ENCODE measurements at regions not wholly inside any gene's neighbourhood (a gene's known extent, or its start where the extent isn't known, plus 50 kb on each side); places are given as distances from the start of the nearest gene placed in this dataset.

DNA sequence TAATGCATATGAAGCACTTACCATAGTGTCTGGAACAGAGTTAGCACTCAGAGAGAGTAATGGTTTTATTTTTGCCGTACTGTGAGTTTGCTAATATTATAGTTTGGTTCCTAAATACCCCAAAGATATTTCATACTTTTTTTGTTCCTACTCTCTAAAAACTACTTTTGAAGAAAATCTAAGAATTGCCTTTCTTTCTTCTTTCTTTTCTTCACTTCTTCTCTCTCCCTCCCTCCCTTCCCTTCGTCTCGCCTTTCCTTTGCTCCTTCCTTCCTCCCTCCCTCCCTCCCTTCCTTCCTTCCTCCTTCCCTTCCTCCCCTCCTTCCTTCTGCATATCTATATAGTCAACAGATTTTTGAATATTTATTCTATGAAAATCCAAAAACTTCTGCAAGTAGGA is 351.7 kb upstream of the RSPO3 start:
- TF ChIP-seq POLR2AphosphoS5 (IDR thresholded peaks at IDR 0.05; ENCODE audit: low read depth, low read length) (no peak), TAF1 (IDR thresholded peaks at IDR 0.05; ENCODE audit: borderline replicate concordance, low read depth, low read length) (no peak), POLR2A (IDR thresholded peaks at IDR 0.05; ENCODE audit: low read depth, low read length) (no peak)
- FAIRE-seq (no peak), DNase-seq (ENCODE audit: insufficient read length) (no peak)

DNA sequence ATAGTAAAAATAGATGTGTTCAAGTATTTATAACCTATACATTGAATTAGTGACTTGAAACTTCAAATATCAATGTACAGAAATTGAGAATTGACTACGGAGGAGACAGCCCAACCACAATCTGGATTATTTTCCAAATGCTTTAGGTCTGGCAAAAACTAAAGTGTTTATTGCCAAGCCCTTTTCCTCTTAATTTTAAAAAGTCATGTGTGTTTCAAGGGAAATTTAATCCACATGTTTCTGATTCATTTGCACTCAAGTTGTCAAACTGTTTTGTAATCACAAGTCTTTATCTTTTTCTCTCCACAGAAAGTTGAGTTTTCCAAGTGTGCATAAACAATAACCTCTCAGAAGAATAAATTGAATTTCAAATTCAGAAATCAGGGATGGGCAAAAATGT is 350.8 kb upstream of the RSPO3 start:
- TF ChIP-seq POLR2AphosphoS5 (IDR thresholded peaks at IDR 0.05; ENCODE audit: low read depth, low read length) (no peak), POLR2A (IDR thresholded peaks at IDR 0.05; ENCODE audit: low read depth, low read length) (no peak), TAF1 (IDR thresholded peaks at IDR 0.05; ENCODE audit: borderline replicate concordance, low read depth, low read length) (no peak)
- no peak for DNase-seq (ENCODE audit: insufficient read length)
- no peak for FAIRE-seq

DNA sequence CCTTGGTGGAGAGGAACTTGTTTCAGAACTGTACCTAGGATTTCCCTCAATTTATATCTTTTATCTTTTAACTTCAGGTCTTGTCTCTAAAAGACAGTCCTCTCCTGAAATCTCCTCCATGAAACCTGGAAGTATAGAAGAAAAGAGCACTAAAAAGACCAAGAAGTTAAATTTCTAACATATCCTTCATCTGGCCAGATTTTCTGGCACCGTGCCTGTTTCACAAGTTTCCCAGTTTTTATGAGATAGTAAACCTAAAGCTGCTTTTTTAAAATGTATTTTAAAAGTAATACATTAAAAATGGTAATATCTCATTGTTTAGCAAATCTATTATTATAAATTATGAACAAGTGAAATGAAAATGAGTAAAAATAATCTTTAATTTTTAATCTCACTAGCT is 348.3 kb upstream of the RSPO3 start:
- TF ChIP-seq POLR2AphosphoS5 (IDR thresholded peaks at IDR 0.05; ENCODE audit: low read depth, low read length) = no peak
- FAIRE-seq (no peak), DNase-seq (ENCODE audit: insufficient read length) (no peak)

DNA sequence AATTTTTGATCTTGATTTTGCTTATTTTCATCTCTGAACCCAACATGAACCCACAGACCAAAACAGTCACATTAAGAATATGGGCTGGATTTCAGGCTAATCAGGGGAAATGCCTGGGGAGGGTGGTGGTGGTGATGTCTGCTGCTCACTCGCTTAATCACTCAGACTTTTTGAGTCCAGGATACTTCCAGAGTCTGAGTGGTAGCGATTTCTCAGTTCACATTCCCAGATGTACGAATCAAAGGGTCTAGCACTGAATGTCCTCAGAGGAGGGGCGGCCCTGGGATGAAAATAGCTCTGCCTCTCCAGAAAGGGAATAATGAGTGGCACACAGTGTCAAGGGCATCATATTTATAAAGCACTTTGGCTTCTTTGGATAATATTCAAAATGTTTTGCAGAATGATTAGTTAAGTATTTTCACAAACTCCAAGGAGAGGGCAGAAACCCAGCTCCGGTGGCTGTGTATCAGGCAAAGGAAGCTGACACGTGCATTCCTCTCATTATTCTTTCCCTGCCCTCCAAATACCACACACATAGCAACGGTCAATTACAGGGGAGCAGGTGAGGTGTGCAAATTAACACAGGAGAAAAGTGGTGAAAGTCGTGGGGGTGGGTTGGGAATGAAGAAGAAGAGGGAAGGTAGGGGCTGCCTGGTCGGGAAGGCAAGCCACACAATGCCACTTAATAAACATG is 345.2 kb upstream of the RSPO3 start:
- FAIRE-seq = no peak
- no peak for TF ChIP-seq POLR2A (IDR thresholded peaks at IDR 0.05; ENCODE audit: low read depth, low read length)
- TF ChIP-seq POLR2AphosphoS5 (IDR thresholded peaks at IDR 0.05; ENCODE audit: low read depth, low read length) = no peak
- no peak for TF ChIP-seq TAF1 (IDR thresholded peaks at IDR 0.05; ENCODE audit: borderline replicate concordance, low read depth, low read length)
- DNase-seq (ENCODE audit: insufficient read length) = no peak

DNA sequence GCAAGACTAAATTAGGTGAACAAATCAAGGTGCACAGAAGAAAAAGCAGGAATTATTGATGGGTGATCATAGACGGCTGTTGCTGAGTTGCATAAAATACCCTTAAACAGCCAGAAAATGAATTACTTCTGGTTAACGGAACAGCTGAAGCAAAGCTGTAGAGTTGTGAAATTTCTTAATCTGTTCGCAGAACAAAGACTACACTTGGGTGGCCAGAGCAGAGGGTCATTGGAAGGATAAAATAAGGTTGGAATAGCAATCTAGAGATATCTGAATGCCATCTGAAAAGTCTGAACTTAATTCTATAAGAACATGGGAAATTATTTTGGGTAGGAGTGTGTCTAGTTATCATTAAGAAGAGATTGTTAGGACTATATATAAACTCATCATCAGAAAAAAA is 339.1 kb upstream of the RSPO3 start:
- DNase-seq (ENCODE audit: insufficient read length) = no peak
- no peak for FAIRE-seq

DNA sequence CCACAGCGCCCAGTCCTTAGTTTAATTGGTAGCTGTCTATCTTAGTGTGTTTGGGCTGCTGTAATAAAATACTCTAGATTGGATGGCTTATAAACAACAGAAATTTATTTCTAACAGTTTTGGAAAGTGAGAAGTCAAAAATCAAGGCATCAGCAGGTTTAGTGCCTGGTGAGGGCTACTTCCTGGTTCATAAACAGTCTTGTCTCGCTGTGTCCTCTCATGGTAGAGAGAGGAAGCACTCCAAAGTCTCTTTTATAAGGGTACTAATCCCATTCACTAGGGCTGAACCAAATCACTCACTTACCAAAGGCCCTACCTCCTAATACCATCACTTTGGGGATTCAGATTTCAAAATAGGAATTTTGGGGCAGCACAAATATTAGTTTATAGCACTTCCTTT is 336.9 kb upstream of the RSPO3 start:
- no peak for TF ChIP-seq POLR2AphosphoS5 (IDR thresholded peaks at IDR 0.05; ENCODE audit: low read depth, low read length)
- TF ChIP-seq POLR2A (IDR thresholded peaks at IDR 0.05; ENCODE audit: low read depth, low read length) = no peak
- no peak for TF ChIP-seq TAF1 (IDR thresholded peaks at IDR 0.05; ENCODE audit: borderline replicate concordance, low read depth, low read length)
- DNase-seq (ENCODE audit: insufficient read length) (no peak), FAIRE-seq (no peak)

More for the DNA sequence above, 339.1 kb upstream of the RSPO3 start:
- TF ChIP-seq POLR2A (IDR thresholded peaks at IDR 0.05; ENCODE audit: low read depth, low read length) (no peak), POLR2AphosphoS5 (IDR thresholded peaks at IDR 0.05; ENCODE audit: low read depth, low read length) (no peak), TAF1 (IDR thresholded peaks at IDR 0.05; ENCODE audit: borderline replicate concordance, low read depth, low read length) (no peak)

DNA sequence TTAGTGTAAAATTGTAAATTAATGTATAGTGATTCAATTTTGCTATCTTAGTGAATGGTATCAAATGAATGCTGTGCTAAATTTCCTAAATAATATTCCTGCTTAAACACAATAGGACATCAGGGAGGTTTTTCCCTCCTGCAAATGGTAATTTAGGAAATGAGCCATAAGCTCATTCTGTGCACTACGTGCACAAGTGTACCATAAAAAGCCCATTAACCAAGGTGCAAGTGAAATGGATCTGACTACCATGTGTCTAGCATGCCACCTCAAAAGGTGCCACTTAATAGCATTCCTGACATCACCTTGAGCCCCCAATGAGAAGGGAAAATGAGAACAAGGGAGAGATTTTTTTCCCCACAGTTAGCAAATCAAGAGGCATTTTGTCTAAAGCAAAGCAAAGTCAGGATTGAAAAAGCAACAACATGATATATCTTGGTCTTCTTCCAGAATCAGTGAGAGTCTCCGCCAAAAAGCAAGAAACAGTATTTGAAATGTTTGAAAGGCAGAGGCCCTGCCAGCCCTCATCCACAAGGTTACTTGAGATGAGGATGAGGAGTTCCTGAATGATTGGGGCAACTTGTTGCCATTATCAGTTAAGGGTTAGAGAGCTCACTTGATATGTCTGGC is 334.2 kb upstream of the RSPO3 start:
- no peak for DNase-seq (ENCODE audit: insufficient read length)

DNA sequence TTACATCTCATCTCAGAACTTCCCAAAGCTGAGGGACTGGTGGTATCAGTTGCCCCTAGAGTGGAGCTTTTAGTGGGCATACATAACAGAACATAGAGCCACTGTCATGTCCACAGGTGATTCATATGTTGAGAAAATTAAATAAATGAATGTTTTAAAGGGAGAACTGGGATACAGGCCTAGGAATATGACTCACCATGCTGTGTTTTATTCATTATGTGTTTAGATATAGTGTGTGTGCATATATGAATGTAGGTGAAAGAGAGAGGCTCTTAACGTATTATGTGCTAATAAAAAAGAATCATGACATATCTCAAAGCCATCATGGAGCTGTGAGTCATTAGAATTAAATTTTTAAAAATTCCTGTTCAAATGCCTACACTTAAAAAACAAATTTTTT is 332.2 kb upstream of the RSPO3 start:
- TF ChIP-seq POLR2AphosphoS5 (IDR thresholded peaks at IDR 0.05; ENCODE audit: low read depth, low read length) (no peak), TAF1 (IDR thresholded peaks at IDR 0.05; ENCODE audit: borderline replicate concordance, low read depth, low read length) (no peak), POLR2A (IDR thresholded peaks at IDR 0.05; ENCODE audit: low read depth, low read length) (no peak)
- FAIRE-seq (no peak), DNase-seq (ENCODE audit: insufficient read length) (no peak)

More for the DNA sequence above, 334.2 kb upstream of the RSPO3 start:
- TF ChIP-seq POLR2AphosphoS5 (IDR thresholded peaks at IDR 0.05; ENCODE audit: low read depth, low read length) (no peak), POLR2A (IDR thresholded peaks at IDR 0.05; ENCODE audit: low read depth, low read length) (no peak)
- FAIRE-seq = no peak

DNA sequence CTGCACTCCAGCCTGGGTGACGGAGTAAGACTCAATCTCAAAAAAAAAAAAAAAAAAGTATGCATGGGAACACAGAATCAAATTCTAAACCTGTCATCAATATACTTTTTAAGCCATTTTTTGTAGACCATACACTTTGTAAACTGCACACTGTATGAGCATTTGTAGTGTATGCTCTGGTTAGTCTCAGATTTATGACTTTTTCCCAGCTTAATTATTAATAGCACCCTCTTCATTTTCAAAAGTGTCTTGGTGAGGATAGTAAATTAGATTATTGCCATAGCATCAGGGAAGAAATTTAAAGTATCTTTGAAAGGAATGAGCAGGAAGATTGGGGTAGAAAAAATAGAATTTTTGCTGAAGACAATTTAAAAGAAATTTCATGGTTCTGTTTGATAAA is 330.8 kb upstream of the RSPO3 start:
- TF ChIP-seq POLR2A (IDR thresholded peaks at IDR 0.05; ENCODE audit: low read depth, low read length) (no peak), POLR2AphosphoS5 (IDR thresholded peaks at IDR 0.05; ENCODE audit: low read depth, low read length) (no peak), TAF1 (IDR thresholded peaks at IDR 0.05; ENCODE audit: borderline replicate concordance, low read depth, low read length) (no peak)
- no peak for FAIRE-seq
- DNase-seq (ENCODE audit: insufficient read length) = no peak

DNA sequence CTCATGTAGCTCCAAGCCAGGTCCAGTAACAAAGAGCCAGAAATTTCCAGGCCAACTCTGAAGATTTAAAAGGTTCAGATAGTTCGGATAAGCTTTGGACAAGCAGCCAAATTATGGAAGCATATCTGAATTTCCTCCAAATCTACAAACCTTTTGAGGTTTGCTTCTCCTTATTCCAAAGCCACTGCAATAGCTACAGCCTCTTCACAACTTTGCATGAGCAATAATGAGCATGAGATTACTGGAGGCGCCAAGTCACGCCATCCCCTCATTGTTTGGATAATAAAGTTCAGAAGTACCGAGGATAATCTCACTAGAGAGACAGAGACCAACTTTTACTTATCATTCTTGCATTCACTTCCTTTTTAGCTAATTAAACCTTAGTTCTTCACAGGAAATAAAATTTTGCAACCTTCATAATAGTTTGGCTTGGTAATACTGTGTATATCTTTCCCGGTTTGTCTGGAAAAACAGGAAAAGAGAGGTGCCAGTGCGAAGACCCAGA is 329.6 kb upstream of the RSPO3 start:
- FAIRE-seq = no peak
- no peak for DNase-seq (ENCODE audit: insufficient read length)
- no peak for TF ChIP-seq TAF1 (IDR thresholded peaks at IDR 0.05; ENCODE audit: borderline replicate concordance, low read depth, low read length)
- TF ChIP-seq POLR2AphosphoS5 (IDR thresholded peaks at IDR 0.05; ENCODE audit: low read depth, low read length) = no peak
- no peak for TF ChIP-seq POLR2A (IDR thresholded peaks at IDR 0.05; ENCODE audit: low read depth, low read length)

DNA sequence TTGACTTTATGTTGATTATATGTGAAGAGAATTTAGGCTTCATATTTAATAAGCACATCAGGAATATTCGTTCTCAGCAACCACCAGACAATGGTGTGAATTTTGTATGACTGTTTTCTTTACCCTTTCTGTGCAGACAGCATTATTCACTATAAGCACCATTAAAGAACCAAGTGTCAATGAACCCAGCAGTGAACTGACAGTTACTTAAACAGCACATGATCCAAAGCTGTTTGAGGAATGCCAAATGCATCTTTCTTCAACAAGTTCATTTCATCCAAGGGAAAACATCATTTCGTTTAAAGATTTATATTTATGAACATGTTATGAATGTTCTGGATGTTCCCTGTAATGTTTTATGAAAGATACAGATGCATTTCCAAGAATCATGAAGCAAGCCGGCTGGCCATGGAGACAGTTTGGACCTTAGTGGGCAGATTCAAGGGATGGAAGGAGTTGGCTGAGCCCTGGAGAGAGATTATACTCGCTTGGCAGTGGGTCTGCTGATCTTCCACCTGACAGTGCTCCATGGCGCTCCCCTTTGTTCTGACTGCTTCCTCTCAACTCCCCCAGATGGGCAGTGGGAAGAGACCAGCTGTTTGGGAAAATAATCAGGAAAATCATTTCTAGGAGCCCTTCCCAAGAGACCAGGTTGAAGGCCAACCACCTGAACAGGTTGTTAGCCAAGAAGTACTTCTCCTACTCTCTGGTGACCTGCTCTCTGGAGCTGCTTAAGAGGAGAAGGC is 326.0 kb upstream of the RSPO3 start:
- no peak for DNase-seq (ENCODE audit: insufficient read length)
- FAIRE-seq = no peak
- no peak for TF ChIP-seq POLR2A (IDR thresholded peaks at IDR 0.05; ENCODE audit: low read depth, low read length)
- TF ChIP-seq POLR2AphosphoS5 (IDR thresholded peaks at IDR 0.05; ENCODE audit: low read depth, low read length) = no peak
- TF ChIP-seq TAF1 (IDR thresholded peaks at IDR 0.05; ENCODE audit: borderline replicate concordance, low read depth, low read length) = no peak

DNA sequence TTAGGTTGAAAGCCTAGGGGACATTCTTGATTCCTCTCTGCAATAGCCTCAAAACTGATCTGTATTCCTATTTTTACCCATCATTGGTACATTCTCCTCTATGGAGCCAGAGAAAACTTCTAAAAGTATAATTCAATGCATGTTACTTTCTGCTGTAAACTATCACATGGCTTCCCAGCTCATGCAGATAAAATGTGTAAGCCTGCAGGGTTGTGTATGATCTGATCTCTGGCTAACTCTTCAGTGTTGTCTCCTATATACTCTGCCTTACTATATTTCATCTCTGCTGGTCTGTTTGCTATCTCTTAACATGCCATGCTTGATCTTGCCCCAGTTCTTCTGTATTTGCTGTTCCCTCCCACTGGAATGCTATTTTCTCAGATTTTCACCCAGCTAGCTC is 323.3 kb upstream of the RSPO3 start:
- FAIRE-seq (no peak), DNase-seq (ENCODE audit: insufficient read length) (no peak)
- TF ChIP-seq TAF1 (IDR thresholded peaks at IDR 0.05; ENCODE audit: borderline replicate concordance, low read depth, low read length) (no peak), POLR2AphosphoS5 (IDR thresholded peaks at IDR 0.05; ENCODE audit: low read depth, low read length) (no peak), POLR2A (IDR thresholded peaks at IDR 0.05; ENCODE audit: low read depth, low read length) (no peak)
